Glomerular endothelial cell (primary cell): ENCODE measurements at regions not wholly inside any gene's neighbourhood (a gene's known extent, or its start where the extent isn't known, plus 50 kb on each side); places are given as distances from the start of the nearest gene placed in this dataset.

ENCODE experiments used
- DNase-seq: peaks from one replicate; pipeline ENCODE4 v3.0.0-alpha.2; 2011; ENCODE audit warnings: low read depth, low spot score; ENCODE audit errors: extremely low read depth

- no peak for DNase-seq
Observed at GRCh38 chr7:106486331-106486730, 174.6 kb downstream of the CCDC71L start.

DNA sequence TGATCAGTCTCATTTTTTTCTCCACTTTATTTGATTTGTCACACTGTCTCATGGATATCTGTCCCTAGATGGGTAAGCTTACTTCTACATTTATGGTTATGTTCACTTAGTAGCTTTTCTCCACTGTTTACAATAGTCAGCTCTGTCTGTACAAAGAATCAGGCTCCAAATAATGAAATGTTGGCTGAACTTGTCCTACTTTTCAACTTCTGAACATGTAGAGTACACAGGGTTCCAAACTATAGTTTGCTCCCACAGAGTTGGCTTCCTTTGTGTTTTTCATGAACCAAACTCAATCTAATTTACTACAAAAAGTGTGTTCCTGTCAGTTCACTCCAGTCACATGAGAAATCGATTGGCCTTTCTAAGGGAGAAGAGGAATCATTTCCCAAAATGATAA lies 175.0 kb downstream of the CCDC71L start:
- no peak for DNase-seq

- no peak for DNase-seq
Observed at GRCh38 chr7:106485031-106485551, 175.9 kb downstream of the CCDC71L start.

DNA sequence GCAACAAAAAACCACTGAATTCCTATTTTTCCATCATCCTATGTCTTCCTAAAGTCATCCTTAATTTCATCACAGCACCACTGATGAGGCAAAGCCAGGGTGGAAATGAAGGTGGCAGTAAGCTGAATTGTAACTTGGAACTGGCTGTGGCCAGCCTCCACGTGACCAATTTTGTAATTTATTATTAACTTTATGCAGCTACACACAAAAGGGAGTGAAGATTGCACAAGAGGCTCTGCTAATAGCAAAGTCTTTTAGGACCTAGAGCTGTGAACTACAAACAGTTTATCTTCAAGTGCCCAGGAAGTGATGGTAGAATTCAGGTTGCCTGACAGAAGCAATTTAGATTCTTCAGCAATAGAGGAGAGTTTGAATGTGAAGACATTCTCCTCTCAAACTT lies 176.4 kb downstream of the CCDC71L start:
- no peak for DNase-seq

- no peak for DNase-seq
Observed at GRCh38 chr7:106482091-106482490, 178.9 kb downstream of the CCDC71L start.

DNA sequence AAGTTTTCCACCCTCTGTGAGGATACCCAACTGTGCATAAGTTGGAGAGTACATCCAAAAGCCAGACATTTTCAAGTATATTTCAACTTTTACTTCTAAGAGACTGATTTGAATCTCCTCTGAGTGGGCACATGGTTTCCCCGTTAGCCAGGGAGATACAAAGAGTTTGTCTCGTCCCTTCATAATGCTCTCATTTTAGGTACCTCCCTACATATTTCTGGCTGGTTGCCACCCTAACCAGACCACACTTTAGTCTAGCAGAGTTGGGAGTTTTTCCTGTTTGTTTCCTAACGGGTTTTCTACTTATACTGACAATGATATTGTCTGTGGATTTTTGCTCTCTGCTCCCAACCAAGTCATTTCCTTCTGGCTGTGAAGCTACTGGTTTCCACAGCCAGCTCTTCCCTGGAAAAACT lies 180.3 kb downstream of the CCDC71L start:
- DNase-seq: no peak

- DNase-seq: no peak
Observed at GRCh38 chr7:106480161-106480579, 180.8 kb downstream of the CCDC71L start.

GRCh38 chr7:106476751-106477150 lies 184.2 kb downstream of the CCDC71L start:
- no peak for DNase-seq

GRCh38 chr7:106472741-106473140 lies 188.0 kb upstream of the NAMPT start:
- no peak for DNase-seq

DNA sequence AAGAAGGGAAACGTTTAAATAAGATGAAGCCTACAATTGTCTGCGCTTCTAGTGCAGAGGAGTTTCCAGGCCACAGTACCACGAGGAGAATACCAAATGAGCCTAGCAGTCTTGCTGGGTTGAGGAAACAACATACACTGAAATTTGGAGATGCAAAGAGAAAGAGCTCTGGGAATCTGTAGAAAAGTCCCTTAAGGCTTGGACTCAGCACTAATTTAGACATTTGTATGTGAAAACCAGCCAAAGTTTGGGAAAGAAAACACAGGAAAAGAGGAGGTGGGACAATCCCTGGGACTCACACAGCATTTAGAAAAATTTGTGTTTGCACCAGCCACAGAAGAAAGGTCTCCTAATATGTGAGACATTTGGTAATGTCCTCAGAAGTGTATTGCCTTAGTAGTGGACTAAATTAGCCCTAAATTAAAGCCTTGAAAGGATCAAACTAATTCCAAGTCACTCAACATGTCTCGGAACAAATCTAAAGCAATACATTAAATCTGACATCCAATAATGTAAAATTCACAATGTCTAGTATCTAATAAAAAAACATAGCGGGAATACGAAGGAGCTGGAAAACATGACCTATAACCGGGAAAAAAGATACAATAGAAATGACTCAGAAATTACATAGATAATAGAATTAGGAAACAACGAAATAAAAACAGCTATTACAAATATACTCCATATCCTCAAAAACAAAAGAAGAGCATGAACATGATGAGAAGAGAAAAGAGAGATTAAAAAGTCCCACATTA lies 187.1 kb upstream of the NAMPT start:
- DNase-seq: no peak

- DNase-seq: no peak
Observed at GRCh38 chr7:106471021-106471420, 186.2 kb upstream of the NAMPT start.

GRCh38 chr7:106466867-106467266 lies 182.1 kb upstream of the NAMPT start:
- no peak for DNase-seq

DNA sequence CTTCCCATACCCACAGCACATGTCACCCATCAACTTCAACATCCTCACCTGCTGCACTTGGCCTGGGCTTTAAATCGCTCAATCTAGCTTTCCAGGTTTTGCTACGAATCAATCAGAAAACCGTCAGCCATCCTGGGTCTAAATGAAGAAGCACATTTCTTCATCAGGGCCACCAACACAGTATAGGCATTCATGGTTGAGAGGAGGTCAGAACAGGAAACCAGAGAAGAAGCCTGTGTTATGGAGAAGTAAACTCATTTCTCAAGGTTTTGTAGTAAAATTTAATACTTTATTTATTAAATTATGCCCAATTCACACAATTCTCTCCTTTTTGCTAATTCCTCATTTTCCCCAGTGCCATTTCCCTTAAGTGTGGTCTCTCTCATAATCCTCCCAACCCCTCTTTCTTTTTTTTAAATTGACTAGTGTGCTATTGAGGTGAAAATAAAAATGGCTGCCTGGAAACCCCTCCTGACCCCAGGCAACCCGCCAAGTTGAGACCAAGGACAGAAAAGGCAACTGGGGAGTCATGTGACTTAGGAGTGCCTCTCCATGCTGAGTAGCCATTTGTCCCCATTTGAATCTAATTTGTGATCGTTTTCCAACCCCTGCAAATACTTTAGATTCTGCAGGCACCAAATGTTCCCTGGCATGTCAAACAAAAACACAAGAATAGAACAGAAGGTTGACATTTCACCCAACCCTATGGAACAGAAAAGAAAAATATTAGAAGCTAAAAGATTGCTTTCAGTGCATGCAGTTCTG lies 181.1 kb upstream of the NAMPT start:
- no peak for DNase-seq

- DNase-seq: no peak
Observed at GRCh38 chr7:106464651-106465050, 179.9 kb upstream of the NAMPT start.

DNA sequence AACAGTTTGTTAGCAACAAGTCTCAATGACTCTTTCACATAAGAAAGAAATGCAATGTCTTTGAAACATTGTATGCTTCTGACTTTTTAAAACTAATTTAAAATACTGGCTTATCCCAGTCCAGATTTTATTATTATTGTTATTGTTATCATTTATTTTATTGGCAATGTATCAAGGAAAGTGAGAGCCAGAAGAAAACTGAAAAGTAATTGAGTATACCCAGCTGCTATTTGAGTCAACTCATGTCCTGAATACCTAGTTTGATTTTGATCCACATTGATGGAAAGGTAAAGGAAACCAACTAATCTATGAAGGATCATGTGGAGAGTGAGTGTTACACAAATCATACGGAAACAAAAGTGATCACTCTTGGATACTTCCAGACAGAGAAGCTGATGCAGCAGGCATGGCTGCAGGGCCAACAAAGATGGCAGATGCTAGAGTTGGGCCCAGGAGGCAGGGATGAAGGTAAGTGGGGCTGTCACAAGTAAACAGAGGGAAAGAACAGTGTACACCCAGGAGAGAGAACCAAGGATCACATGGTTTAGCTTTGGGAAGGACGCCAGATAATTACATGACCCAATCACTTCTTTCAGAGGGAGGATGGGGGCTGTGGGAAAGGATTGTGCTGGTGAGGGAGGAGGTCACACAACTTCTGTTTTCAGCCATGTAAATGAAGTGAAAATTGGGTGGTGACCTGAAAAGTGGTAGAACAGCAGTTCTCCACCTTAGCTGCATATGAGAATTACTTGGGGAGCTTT lies 179.2 kb upstream of the NAMPT start:
- no peak for DNase-seq

DNA sequence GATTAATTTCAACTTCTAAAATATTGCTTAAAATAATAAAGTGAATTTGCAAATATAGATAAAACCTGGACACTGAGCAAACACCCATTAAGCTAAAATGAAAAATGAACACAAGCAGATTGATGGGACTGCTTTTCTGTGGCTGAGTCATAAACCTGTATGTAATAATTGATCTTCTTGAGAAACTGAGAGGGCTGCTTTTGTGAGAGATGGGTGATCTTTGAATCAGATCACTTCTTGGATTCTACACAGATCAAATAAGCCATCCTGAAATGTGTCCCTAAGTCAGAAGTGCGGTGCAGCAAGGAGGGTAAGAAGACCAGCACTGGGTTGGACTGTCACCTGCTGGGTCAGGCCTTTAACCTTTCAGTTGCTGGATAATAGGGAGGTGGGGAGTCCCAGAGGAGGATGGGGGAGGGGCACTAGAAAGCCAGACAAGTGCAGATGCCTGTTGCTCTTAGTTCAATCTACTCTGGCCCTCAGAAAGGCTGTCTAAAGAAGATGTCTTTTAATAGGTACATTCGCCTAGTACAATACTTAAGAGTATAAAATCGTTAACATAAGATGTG lies 178.2 kb upstream of the NAMPT start:
- no peak for DNase-seq

GRCh38 chr7:106462365-106462859 lies 177.6 kb upstream of the NAMPT start:
- no peak for DNase-seq

GRCh38 chr7:106460792-106461254 lies 176.0 kb upstream of the NAMPT start:
- no peak for DNase-seq

DNA sequence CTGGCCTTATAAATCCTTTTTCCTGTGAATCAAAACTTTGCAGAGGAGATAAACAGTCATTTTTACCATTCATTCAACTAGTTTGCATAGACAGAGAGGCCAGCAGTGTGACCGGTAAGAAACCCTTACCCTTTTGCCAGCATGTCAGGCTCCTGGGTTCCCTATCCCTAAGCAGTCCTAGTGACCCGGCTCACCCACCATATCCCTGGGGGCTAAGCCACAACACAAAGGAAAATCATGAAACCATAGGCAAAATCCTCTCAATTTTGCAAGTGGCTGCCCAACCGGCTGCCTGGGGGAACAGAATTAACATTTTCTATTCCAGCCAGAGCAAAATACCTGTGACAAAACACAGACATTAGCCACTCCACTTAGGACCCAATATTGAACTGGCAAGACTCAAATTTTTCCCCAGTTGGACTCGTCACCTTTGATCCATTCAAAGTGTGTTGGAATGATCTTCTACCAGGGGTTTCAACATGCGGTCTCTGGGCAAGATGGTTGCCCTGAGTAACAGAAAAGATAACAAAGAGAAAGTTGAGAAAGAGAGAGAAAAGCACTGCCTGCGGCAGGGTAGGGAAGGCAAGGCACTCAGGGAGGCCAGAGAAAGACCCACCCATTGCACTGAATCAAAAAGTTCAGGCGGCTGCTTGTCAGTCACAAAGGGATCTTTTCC lies 174.8 kb upstream of the NAMPT start:
- no peak for DNase-seq

DNA sequence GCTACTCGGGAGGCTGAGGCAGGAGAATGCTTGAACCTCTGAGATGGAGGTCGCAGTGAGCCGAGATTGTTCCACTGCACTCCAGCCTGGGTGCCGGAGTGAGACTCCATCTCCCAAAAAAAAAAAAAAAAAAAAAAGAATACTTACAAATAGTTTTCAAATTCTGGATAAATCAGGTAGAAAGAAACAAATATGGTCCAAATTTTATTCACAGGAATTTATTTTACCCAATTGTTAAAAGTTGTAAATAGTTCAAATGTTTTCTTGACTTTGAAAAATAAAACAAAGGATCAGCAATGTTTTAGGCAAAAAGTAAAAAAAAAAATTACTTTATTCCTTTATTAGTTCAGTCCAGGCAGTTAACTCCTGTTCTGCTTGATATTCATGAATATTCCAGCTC lies 172.9 kb upstream of the NAMPT start:
- no peak for DNase-seq
